ENCODE measurements at regions not wholly inside any gene's neighbourhood (a gene's known extent, or its start where the extent isn't known, plus 50 kb on each side); places are given as distances from the start of the nearest gene placed in this dataset.

DNA sequence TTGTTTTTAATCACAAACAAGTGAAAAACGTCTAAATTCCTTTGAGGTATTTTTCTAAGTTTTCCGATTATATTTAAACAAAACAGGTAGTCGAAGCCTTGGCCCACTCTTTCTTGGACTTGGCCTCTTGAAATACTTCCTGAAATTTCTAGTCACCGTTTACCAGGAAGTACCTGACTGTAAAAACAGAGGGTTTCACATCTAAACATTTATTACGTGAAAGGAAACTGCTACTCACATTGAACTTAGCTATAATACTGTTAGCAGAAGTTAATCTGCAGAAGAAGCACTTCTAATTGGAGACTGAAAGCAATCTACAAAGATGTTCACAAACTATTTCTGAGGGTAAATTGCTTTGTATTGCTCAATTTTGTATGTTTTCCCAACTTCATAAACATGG, 526.0 kb upstream of the ADGRL4 start:
- BruUV-seq (replicated peaks) = no TSS peak
- Histone ChIP-seq H3K4me3 (ENCODE audit: low read depth, low read length, poor library complexity, severe bottlenecking) (no peak overlapping the region), H3K36me3 (ENCODE audit: insufficient read depth, low read length, poor library complexity, severe bottlenecking) (no peaks in the 10 kb centered on the region), H3K9me3 (ENCODE audit: low read depth, low read length, poor library complexity, severe bottlenecking) (no peaks in the 10 kb centered on the region), H3K4me1 (ENCODE audit: insufficient read depth, low read length, poor library complexity, severe bottlenecking) (no peaks in the 10 kb centered on the region), H3K27ac (ENCODE audit: low read depth, low read length, poor library complexity, severe bottlenecking) (no peak overlapping the region), H3K27me3 (replicated peaks; ENCODE audit: insufficient read depth, low read depth, low read length, poor library complexity) (no peaks in the 10 kb centered on the region)
- TF ChIP-seq, protein P1, sequence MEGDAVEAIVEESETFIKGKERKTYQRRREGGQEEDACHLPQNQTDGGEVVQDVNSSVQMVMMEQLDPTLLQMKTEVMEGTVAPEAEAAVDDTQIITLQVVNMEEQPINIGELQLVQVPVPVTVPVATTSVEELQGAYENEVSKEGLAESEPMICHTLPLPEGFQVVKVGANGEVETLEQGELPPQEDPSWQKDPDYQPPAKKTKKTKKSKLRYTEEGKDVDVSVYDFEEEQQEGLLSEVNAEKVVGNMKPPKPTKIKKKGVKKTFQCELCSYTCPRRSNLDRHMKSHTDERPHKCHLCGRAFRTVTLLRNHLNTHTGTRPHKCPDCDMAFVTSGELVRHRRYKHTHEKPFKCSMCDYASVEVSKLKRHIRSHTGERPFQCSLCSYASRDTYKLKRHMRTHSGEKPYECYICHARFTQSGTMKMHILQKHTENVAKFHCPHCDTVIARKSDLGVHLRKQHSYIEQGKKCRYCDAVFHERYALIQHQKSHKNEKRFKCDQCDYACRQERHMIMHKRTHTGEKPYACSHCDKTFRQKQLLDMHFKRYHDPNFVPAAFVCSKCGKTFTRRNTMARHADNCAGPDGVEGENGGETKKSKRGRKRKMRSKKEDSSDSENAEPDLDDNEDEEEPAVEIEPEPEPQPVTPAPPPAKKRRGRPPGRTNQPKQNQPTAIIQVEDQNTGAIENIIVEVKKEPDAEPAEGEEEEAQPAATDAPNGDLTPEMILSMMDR (conservative IDR thresholded peaks at IDR 0.05; ENCODE audit: low read depth, low read length) = no peak
- TF ChIP-seq EZH2 (IDR thresholded peaks at IDR 0.05; ENCODE audit: borderline replicate concordance, low read depth, low read length, poor library complexity, severe bottlenecking) = no peak
- intact Hi-C loops (cut with micrococcal nuclease; ENCODE audit: unreplicated experiment) = no loop called here
- no peak for DNase-seq (ENCODE audit: low spot score)
- ChIA-PET POLR2A (ENCODE audit: low non-redundant PET) (no interaction called here), CTCF (no interaction called here)

DNA sequence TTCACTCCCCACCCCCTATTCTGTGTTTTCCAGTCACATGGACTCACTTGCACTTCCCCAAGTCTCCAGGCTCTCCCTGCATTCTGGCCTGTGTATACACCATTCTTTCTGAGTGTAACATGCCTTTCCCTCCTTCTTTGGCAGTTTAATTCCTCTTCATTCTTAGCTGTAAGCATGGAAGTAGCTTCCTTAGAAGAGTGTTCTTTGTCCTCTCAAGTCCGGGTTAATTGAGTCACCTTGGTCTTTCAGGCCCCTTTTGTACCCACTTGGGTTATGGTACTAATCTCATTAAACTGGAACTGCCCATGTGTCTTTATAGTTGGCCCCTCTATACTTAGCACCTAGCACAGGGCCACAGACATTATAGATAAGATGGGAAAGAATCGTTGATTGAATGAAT, 525.3 kb upstream of the ADGRL4 start:
- TF ChIP-seq, protein P1 (conservative IDR thresholded peaks at IDR 0.05; ENCODE audit: low read depth, low read length) = no peak
- TF ChIP-seq EZH2 (IDR thresholded peaks at IDR 0.05; ENCODE audit: borderline replicate concordance, low read depth, low read length, poor library complexity, severe bottlenecking) = no peak
- Histone ChIP-seq H3K4me3 (ENCODE audit: low read depth, low read length, poor library complexity, severe bottlenecking) (no peak overlapping the region), H3K27me3 (replicated peaks; ENCODE audit: insufficient read depth, low read depth, low read length, poor library complexity) (no peaks in the 10 kb centered on the region), H3K4me1 (ENCODE audit: insufficient read depth, low read length, poor library complexity, severe bottlenecking) (no peaks in the 10 kb centered on the region), H3K36me3 (ENCODE audit: insufficient read depth, low read length, poor library complexity, severe bottlenecking) (no peaks in the 10 kb centered on the region), H3K27ac (ENCODE audit: low read depth, low read length, poor library complexity, severe bottlenecking) (no peak overlapping the region), H3K9me3 (ENCODE audit: low read depth, low read length, poor library complexity, severe bottlenecking) (no peaks in the 10 kb centered on the region)
- BruUV-seq (replicated peaks) = no TSS peak
- DNase-seq (ENCODE audit: low spot score) = no peak
- CTCF ChIA-PET = no interaction called here
- POLR2A ChIA-PET (ENCODE audit: low non-redundant PET) = no interaction called here
- intact Hi-C loops (cut with micrococcal nuclease; ENCODE audit: unreplicated experiment) = no loop called here

DNA sequence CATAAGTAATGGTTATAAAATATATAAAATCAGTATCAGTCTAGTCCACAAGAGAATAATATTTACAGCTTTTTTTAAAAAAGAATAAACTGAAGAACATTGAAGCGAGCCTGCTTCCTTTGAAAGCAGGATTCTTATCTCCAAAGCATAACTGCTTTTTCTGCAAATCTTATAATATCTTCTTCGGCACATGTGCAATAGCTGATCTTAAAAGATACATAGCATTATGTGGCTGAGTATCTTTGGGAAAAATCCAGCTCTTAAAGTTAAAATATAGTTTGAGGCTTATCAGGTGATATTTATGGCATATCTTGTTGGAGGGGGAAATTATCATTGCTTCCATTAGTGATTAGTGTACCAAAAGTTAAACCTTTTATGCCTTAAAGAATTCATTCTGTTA, 523.9 kb upstream of the ADGRL4 start:
- intact Hi-C loops (cut with micrococcal nuclease; ENCODE audit: unreplicated experiment) = no loop called here
- CTCF ChIA-PET = no interaction called here
- POLR2A ChIA-PET (ENCODE audit: low non-redundant PET) = no interaction called here
- Histone ChIP-seq H3K27me3 (replicated peaks; ENCODE audit: insufficient read depth, low read depth, low read length, poor library complexity) (no peaks in the 10 kb centered on the region), H3K36me3 (ENCODE audit: insufficient read depth, low read length, poor library complexity, severe bottlenecking) (no peaks in the 10 kb centered on the region), H3K4me1 (ENCODE audit: insufficient read depth, low read length, poor library complexity, severe bottlenecking) (no peaks in the 10 kb centered on the region), H3K9me3 (ENCODE audit: low read depth, low read length, poor library complexity, severe bottlenecking) (no peaks in the 10 kb centered on the region), H3K27ac (ENCODE audit: low read depth, low read length, poor library complexity, severe bottlenecking) (no peak overlapping the region), H3K4me3 (ENCODE audit: low read depth, low read length, poor library complexity, severe bottlenecking) (no peak overlapping the region)
- DNase-seq (ENCODE audit: low spot score) = no peak
- TF ChIP-seq, protein P1 (conservative IDR thresholded peaks at IDR 0.05; ENCODE audit: low read depth, low read length) = no peak
- TF ChIP-seq EZH2 (IDR thresholded peaks at IDR 0.05; ENCODE audit: borderline replicate concordance, low read depth, low read length, poor library complexity, severe bottlenecking) = no peak
- BruUV-seq (replicated peaks) = no TSS peak

Data from A673 (cell line).